GM13977 (cell line): ENCODE measurements at regions not wholly inside any gene's neighbourhood (a gene's known extent, or its start where the extent isn't known, plus 50 kb on each side); places are given as distances from the start of the nearest gene placed in this dataset.
"Not testable (repeated sequence)": the region's sequence is repeated elsewhere in the genome, so short reads cannot be mapped to it uniquely, and the experiment has no call there.

Experiments used
- DNase-seq: peaks from one replicate; pipeline ENCODE4 v3.0.0; 2012; ENCODE audit warnings: low spot score
- in situ Hi-C: fragments of 300-500 bp; cut with MboI; formaldehyde crosslinking; loops from one replicate; pipeline ENCODE4 v1.12.0; 2022; ENCODE audit warnings: low sequenced_read_pairs, low pct_unique_long_range_greater_than_20kb, mixed read lengths, inconsistent platforms; ENCODE audit not compliant: unreplicated experiment
- TF ChIP-seq, protein P1 (sequence below): IDR thresholded peaks from 2 replicates; pipeline ENCODE4 v1.5.1; 2012; ENCODE audit warnings: mild to moderate bottlenecking, control low read depth; ENCODE audit not compliant: insufficient read depth; ENCODE audit errors: extremely low read depth, missing control alignments

DNA sequence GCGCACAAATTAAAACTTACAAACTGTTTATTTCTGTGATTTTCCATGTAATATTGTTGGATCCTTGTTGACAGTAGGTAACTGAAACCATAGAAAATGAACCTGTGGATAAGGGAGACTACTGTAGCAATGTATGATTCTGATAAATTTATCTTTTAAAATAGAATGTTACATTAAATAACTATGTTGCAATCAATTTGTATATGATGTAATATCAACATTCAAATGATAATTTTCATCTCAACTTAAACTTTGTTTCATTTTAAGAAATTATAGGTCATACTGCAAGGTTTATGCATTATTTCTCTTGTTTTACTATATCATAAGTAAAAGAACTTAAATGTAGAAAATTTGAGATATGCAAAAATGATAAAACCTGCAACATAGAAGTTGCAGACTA, 718.0 kb upstream of the MBL2 start:
- TF ChIP-seq, protein P1, sequence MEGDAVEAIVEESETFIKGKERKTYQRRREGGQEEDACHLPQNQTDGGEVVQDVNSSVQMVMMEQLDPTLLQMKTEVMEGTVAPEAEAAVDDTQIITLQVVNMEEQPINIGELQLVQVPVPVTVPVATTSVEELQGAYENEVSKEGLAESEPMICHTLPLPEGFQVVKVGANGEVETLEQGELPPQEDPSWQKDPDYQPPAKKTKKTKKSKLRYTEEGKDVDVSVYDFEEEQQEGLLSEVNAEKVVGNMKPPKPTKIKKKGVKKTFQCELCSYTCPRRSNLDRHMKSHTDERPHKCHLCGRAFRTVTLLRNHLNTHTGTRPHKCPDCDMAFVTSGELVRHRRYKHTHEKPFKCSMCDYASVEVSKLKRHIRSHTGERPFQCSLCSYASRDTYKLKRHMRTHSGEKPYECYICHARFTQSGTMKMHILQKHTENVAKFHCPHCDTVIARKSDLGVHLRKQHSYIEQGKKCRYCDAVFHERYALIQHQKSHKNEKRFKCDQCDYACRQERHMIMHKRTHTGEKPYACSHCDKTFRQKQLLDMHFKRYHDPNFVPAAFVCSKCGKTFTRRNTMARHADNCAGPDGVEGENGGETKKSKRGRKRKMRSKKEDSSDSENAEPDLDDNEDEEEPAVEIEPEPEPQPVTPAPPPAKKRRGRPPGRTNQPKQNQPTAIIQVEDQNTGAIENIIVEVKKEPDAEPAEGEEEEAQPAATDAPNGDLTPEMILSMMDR: no peak
- in situ Hi-C loops: no loop called here

GRCh38 chr10:53489335-53490182, 717.0 kb upstream of the MBL2 start:
- in situ Hi-C loops: no loop called here
- TF ChIP-seq, protein P1: no peak
- no peak for DNase-seq

More for the DNA sequence above, 718.0 kb upstream of the MBL2 start:
- no peak for DNase-seq

DNA sequence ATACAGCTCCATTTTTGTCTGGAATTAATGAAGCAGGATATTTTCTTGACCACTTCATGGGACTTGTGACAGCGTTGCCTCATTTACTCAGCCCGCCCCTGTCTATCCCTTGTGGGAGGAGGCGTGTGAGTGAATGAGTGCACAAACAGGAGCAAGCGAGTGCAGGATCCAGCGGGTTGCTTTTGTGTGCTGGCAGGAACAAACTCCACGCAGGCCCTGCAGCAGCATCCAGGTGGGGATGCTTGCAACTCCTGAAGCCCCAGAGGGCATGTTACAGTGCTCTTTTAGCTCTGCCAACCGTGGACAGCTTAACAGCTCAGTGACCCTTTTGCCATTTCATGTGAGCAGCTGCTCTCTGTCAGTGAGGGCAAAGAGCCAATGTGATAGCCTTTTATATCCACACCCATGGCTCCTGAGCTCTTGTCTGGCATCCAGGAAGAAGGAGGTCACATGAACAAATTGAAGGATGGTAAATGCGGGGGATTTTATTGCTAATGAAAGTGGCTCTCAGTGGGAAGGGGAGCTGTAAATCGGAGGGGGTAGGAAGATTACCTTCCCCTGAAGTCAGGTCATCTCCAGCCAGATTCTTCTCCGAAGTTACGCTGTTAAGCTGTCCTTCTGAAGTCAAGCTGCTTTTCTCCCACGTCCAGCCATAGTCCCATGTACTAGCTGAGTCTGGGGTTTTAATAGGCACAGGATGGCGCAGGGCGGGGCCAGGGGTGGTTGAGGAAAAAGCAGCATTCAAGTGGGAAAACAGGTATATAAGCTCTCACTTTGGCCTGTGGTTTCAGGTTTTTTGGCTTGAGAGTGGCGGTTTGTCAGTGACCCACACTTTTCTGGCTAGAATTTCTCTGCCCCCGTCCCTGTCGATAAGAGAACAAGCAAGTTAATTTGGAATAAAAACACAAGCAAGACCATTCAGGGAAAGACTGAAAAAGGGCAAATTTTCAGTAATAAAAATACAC, 714.7 kb upstream of the MBL2 start:
- no peak for DNase-seq
- in situ Hi-C loops: no loop called here
- TF ChIP-seq, protein P1: no peak

DNA sequence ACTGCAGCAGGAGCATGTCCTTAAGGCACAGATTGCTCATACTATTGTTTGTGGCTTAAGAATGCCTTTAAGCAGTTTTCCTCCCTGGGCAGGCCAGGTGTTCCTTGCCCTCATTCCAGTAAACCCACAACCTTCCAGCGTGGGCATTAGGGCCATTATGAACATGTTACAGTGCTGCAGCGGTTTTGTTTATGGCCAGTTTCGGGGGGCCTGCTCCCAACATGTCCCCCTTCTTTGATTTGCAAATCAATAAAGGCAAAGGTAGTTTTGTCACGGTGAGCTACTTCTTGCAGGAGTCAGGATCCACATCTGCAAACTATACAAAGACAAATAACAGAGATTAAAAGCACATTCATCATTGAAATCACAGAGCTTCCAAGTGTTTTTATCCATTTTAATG, 712.8 kb upstream of the MBL2 start:
- not testable (repeated sequence) for DNase-seq

GRCh38 chr10:53479365-53479764, 706.8 kb upstream of the MBL2 start:
- TF ChIP-seq, protein P1: no peak
- in situ Hi-C loops: no loop called here
- no peak for DNase-seq

More for the DNA sequence above, 712.8 kb upstream of the MBL2 start:
- in situ Hi-C loops: not testable (repeated sequence)

GRCh38 chr10:53477313-53477675, 704.7 kb upstream of the MBL2 start:
- TF ChIP-seq, protein P1: no peak
- no peak for DNase-seq
- in situ Hi-C loops: no loop called here

DNA sequence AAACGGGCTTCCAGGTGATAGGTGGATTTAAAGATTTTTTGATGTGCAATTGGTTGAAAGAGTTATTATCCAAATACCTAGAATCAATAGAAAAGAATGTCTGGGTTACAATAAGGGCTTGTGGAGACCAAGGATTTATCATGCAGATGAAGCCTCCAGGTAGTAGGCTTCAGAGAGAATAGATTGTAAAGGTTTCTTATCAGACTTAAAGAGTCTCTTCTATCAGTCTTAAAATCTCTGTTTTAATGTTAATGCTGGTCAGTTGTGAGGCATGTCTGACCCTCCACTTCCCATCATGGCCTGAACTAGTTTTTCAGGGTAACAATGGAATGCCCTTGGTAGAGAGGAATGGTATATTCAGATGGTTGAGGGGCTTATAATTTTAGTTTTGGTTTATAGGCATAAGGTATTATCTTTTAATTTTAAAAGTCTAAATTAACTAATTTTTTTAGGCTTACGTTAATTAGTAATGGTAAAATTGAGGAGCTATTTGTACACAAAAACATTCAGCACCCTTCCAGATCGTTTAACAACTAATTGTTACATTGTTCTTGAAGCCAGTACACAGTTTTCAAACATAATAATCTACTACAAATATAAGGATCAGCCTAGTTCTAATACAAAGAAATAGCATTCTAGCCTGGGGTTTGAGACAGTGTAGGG, 704.2 kb upstream of the MBL2 start:
- TF ChIP-seq, protein P1: no peak
- in situ Hi-C loops: no loop called here
- DNase-seq: no peak
